ENCODE measurements at regions not wholly inside any gene's neighbourhood (a gene's known extent, or its start where the extent isn't known, plus 50 kb on each side); places are given as distances from the start of the nearest gene placed in this dataset.
"Not testable (repeated sequence)": the region's sequence is repeated elsewhere in the genome, so short reads cannot be mapped to it uniquely, and the experiment has no call there.

GRCh38 chr5:92237896-92238295, 854.8 kb upstream of the ARRDC3 start:
- no peak for DNase-seq

GRCh38 chr5:92222449-92222848, 839.3 kb upstream of the ARRDC3 start:
- DNase-seq, result no peak

- not testable (repeated sequence) for DNase-seq
These were observed 833.7 kb upstream of the ARRDC3 start for GRCh38 chr5:92216852-92217251.

GRCh38 chr5:92215116-92215515, 832.0 kb upstream of the ARRDC3 start:
- no peak for DNase-seq

- DNase-seq, result no peak
These were observed 825.1 kb upstream of the ARRDC3 start for GRCh38 chr5:92208265-92208664.

- DNase-seq, result no peak
These were observed 824.0 kb upstream of the ARRDC3 start for GRCh38 chr5:92207151-92207550.

- DNase-seq, result no peak
These were observed 823.6 kb upstream of the ARRDC3 start for GRCh38 chr5:92206681-92207080.

GRCh38 chr5:92199035-92199434, 815.9 kb upstream of the ARRDC3 start:
- DNase-seq, result not testable (repeated sequence)

GRCh38 chr5:92181656-92182055, 798.5 kb upstream of the ARRDC3 start:
- DNase-seq, result no peak

GRCh38 chr5:92180391-92180790, 797.3 kb upstream of the ARRDC3 start:
- no peak for DNase-seq

- DNase-seq, result no peak
These were observed 796.5 kb upstream of the ARRDC3 start for GRCh38 chr5:92179651-92180050.

GRCh38 chr5:92177926-92178487, 794.9 kb upstream of the ARRDC3 start:
- DNase-seq, result no peak

- no peak for DNase-seq
These were observed 780.8 kb upstream of the ARRDC3 start for GRCh38 chr5:92163906-92164305.

GRCh38 chr5:92147798-92148197, 764.7 kb upstream of the ARRDC3 start:
- DNase-seq, result no peak

- no peak for DNase-seq
These were observed 764.1 kb upstream of the ARRDC3 start for GRCh38 chr5:92147266-92147665.

GRCh38 chr5:92145852-92146251, 762.7 kb upstream of the ARRDC3 start:
- DNase-seq, result no peak

GRCh38 chr5:92144824-92145223, 761.7 kb upstream of the ARRDC3 start:
- DNase-seq, result no peak

- not testable (repeated sequence) for DNase-seq
These were observed 749.3 kb upstream of the ARRDC3 start for GRCh38 chr5:92132294-92132908.

GRCh38 chr5:92126182-92126581, 743.1 kb upstream of the ARRDC3 start:
- DNase-seq, result no peak

GRCh38 chr5:92119110-92119509, 736.0 kb upstream of the ARRDC3 start:
- no peak for DNase-seq

- DNase-seq, result no peak
These were observed 723.7 kb upstream of the ARRDC3 start for GRCh38 chr5:92106808-92107207.

- no peak for DNase-seq
These were observed 721.0 kb upstream of the ARRDC3 start for GRCh38 chr5:92104126-92104525.

- no peak for DNase-seq
These were observed 719.2 kb upstream of the ARRDC3 start for GRCh38 chr5:92102313-92102712.

- DNase-seq, result no peak
These were observed 709.1 kb upstream of the ARRDC3 start for GRCh38 chr5:92092239-92092638.
